DND-41 (cell line): ENCODE measurements at regions not wholly inside any gene's neighbourhood (a gene's known extent, or its start where the extent isn't known, plus 50 kb on each side); places are given as distances from the start of the nearest gene placed in this dataset.

ENCODE experiments used
- ATAC-seq: fragments of 200-7000 bp; cut with Tn5 transposase; 3 replicates; pipeline ENCODE4 v1.9.1; 2021; ENCODE audit warnings: low read depth; ENCODE audit not compliant: insufficient read depth
- DNase-seq: peaks from one replicate; pipeline ENCODE4 v3.0.0-alpha.2; 2020
- H2AFZ ChIP-seq: 2 replicates; pipeline ENCODE4 v1.6.0; 2012; ENCODE audit warnings: low read depth, low read length
- H3K27ac ChIP-seq: 2 replicates; pipeline ENCODE4 v1.5.1; 2012; ENCODE audit warnings: low read length, inconsistent platforms
- H3K27me3 ChIP-seq: fragments of 200-600 bp; sonication (generic); 2 replicates; pipeline ENCODE4 v1.6.0; 2012; ENCODE audit warnings: low read length, mild to moderate bottlenecking, inconsistent platforms; ENCODE audit not compliant: insufficient read depth, poor library complexity
- H3K36me3 ChIP-seq: 2 replicates; pipeline ENCODE4 v1.5.1; 2012; ENCODE audit warnings: low read length, inconsistent platforms; ENCODE audit not compliant: insufficient read depth
- H3K4me1 ChIP-seq: 2 replicates; pipeline ENCODE4 v1.5.1; 2012; ENCODE audit warnings: mild to moderate bottlenecking, low read length; ENCODE audit not compliant: insufficient read depth
- H3K4me2 ChIP-seq: 2 replicates; pipeline ENCODE4 v1.6.0; 2012; ENCODE audit warnings: mild to moderate bottlenecking, moderate library complexity, low read length, inconsistent platforms; ENCODE audit not compliant: insufficient read depth
- H3K4me3 ChIP-seq, 2 experiments: fragments of 200-600 bp in 1 of 2; shearing (Covaris generic) in 1 of 2; 2 replicates each; pipeline ENCODE4 v1.5.1; 2012 to 2016; ENCODE audit warnings: inconsistent platforms in 2 of 2, low read length in 2 of 2, mild to moderate bottlenecking in 2 of 2, low read depth in 1 of 2, moderate library complexity in 1 of 2
- H3K79me2 ChIP-seq: 2 replicates; pipeline ENCODE4 v1.6.0; 2012; ENCODE audit warnings: low read length, inconsistent platforms; ENCODE audit not compliant: insufficient read depth
- H3K9ac ChIP-seq: 2 replicates; pipeline ENCODE4 v1.6.0; 2012; ENCODE audit warnings: low read depth, mild to moderate bottlenecking, inconsistent platforms, low read length, moderate library complexity
- H3K9me3 ChIP-seq: 2 replicates; pipeline ENCODE4 v1.5.1; 2012; ENCODE audit warnings: low read length, moderate library complexity, mild to moderate bottlenecking, inconsistent platforms; ENCODE audit not compliant: insufficient read depth, severe bottlenecking
- H4K20me1 ChIP-seq: 2 replicates; pipeline ENCODE4 v1.6.0; 2012; ENCODE audit warnings: low read length; ENCODE audit not compliant: insufficient read depth
- CTCF ChIP-seq: IDR thresholded peaks from 2 replicates; pipeline ENCODE4 v1.5.1; 2012; ENCODE audit warnings: borderline replicate concordance, low read length, moderate library complexity, mild to moderate bottlenecking; ENCODE audit not compliant: poor library complexity, severe bottlenecking; ENCODE audit errors: extremely low read depth
- EZH2 ChIP-seq: IDR thresholded peaks from 3 replicates; pipeline ENCODE4 v1.6.1; 2012; ENCODE audit warnings: borderline replicate concordance, low read depth, mild to moderate bottlenecking, moderate library complexity, low read length, inconsistent platforms; ENCODE audit not compliant: severe bottlenecking

- ATAC-seq (no peak), DNase-seq (no peak)
- H3K36me3 ChIP-seq = no peaks in the 10 kb centered on the region
Measured at GRCh38 chr2:45275242-45275805, 266.1 kb upstream of the SIX2 start.

GRCh38 chr2:45274250-45274926 is 265.1 kb upstream of the SIX2 start:
- Histone ChIP-seq H3K4me3 (no peak overlapping the region), H3K79me2 (no peaks in the 10 kb centered on the region), H3K4me1 (peaks cover 16% of the 10 kb centered on the region), H3K27ac (no peak overlapping the region), H2AFZ (no peak overlapping the region), H4K20me1 (no peaks in the 10 kb centered on the region), H3K27me3 (no peaks in the 10 kb centered on the region), H3K4me2 (no peak overlapping the region), H3K9ac (no peak overlapping the region), H3K9me3 (no peaks in the 10 kb centered on the region), H3K36me3 (no peaks in the 10 kb centered on the region)
- DNase-seq (no peak), ATAC-seq (no peak)
- no peak for TF ChIP-seq EZH2
- no peak for TF ChIP-seq CTCF

More at GRCh38 chr2:45275242-45275805, 266.1 kb upstream of the SIX2 start:
- no peak for TF ChIP-seq EZH2
- Histone ChIP-seq H2AFZ (no peak overlapping the region), H3K4me2 (no peak overlapping the region), H3K27me3 (no peaks in the 10 kb centered on the region), H3K9ac (no peak overlapping the region), H4K20me1 (no peaks in the 10 kb centered on the region), H3K27ac (no peak overlapping the region), H3K4me1 (peaks cover 16% of the 10 kb centered on the region), H3K79me2 (no peaks in the 10 kb centered on the region), H3K9me3 (no peaks in the 10 kb centered on the region), H3K4me3 (no peak overlapping the region)

- no peaks in the 10 kb centered on the region for H3K36me3 ChIP-seq
- H4K20me1 ChIP-seq = no peaks in the 10 kb centered on the region
- H3K4me2 ChIP-seq = no peak overlapping the region
- no peak overlapping the region for H3K4me3 ChIP-seq
- no peak overlapping the region for H3K27ac ChIP-seq
- no peak for TF ChIP-seq CTCF
- no peak for TF ChIP-seq EZH2
- DNase-seq = no peak
- H3K79me2 ChIP-seq = no peaks in the 10 kb centered on the region
- no peak overlapping the region for H2AFZ ChIP-seq
- no peak for ATAC-seq
- H3K9me3 ChIP-seq = no peaks in the 10 kb centered on the region
- peaks cover 22% of the 10 kb centered on the region for H3K4me1 ChIP-seq
- H3K9ac ChIP-seq = no peak overlapping the region
- H3K27me3 ChIP-seq = no peaks in the 10 kb centered on the region
Measured at GRCh38 chr2:45273412-45274249, 264.4 kb upstream of the SIX2 start.
